GM21360 (cell line): ENCODE measurements at regions not wholly inside any gene's neighbourhood (a gene's known extent, or its start where the extent isn't known, plus 50 kb on each side); places are given as distances from the start of the nearest gene placed in this dataset.
A peak's percentile ranks its signal among the peaks of the same experiment; 100 is the strongest.

Experiments used
- ATAC-seq: cut with Tn5 transposase; IDR thresholded peaks from one replicate; pipeline ENCODE4 v1.9.1; 2021; ENCODE audit warnings: mild to moderate bottlenecking, moderate library complexity; ENCODE audit not compliant: unreplicated experiment

DNA sequence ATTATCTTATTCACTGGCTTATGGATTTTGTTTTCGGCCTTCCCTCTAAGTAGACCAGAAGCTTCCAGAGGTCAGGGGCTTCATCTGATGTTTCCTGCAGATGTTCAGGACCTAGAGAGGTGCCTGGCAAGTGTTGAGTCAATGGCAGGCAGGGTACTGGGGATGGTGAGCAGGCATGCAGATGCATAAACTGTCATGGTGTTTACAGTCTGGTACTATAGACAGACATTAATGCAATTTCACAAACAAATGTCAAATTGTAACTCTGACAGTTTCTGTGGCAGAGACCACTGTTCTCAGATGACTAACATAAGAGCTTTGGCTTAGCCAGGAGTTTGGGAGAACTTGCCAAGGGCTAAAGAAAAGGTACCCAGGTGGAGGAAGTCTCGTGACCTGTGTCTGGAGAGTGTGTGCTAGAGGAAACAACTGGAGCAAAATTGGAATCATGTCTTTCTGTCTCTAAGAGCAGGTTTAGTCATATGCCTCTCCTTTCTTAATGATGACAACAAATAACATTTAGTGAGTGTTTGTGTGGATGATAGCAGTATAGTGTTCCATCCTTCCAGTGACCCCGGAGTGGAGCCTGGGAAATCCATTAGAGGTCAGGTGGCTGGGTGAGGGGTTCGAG is 53.7 kb upstream of the TRAK1 start:
- no peak for ATAC-seq

DNA sequence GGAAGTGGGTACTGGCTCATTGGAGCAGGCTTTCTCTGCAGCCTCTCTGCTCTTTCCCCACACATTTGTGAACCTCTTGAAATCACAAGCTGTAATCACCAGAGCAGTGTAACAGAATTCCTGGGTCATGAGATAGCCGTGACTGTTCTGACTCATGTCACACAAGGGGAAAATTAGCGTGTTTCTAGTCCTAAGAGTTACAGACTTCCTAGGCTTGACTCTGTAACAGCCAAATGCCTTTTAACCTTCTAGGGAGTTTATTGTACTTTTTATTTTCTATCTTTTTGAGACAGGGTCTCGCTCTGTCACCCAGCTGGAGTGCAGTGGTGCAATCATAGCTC is 54.7 kb upstream of the TRAK1 start:
- ATAC-seq: peak; percentile 68

DNA sequence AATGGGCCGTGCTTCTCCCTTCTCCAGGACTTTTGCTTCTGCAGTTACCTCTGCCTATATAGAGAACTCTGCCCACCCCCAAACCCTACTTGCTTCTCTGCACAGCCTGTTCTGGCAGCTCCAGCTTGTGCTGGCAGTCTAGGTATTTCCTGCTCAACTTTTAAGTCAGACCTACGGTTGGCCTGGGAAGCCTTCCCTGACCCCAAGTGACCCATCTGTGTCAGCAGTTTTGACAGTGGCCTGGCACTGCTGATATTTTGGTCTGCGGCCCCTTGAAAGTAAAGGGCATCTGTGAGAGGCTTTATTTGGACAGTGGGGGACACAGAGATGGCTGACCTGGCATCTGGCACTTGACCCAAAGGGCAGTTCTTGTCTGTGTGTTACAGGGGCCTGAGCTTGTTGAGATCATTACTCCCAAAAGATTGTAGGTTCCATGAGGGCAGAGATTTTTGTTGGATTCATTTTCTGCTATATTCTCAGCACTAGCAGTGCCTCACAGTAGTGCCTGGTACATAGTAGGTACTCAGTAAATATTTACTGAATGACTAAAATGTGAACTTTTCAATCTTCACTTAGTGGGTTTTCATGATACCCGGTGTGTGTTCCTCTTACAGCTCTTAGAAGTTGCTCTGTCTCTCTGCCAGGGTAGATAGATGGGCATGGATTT is 55.2 kb upstream of the TRAK1 start:
- no peak for ATAC-seq

GRCh38 chr3:42035007-42035406 is 56.1 kb upstream of the TRAK1 start:
- no peak for ATAC-seq

DNA sequence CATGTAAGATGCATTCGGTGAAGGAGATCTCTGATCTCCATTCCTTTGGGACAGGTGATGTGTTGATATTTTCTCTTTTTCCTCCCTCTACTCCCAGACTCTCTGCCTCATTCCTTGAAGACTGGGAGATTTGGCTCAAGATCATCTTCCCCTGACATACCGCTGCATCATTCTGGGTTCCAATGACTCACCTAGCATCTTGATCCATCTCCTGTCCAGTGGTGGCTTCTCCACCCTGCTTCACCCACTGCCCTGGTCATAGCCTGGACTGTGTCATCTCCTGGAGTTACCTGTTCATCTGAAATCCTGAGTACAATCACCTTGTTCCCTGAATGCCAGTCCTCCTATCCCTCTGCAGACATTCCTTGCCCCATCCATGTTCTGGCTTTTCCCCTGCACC is 57.4 kb upstream of the TRAK1 start:
- no peak for ATAC-seq

DNA sequence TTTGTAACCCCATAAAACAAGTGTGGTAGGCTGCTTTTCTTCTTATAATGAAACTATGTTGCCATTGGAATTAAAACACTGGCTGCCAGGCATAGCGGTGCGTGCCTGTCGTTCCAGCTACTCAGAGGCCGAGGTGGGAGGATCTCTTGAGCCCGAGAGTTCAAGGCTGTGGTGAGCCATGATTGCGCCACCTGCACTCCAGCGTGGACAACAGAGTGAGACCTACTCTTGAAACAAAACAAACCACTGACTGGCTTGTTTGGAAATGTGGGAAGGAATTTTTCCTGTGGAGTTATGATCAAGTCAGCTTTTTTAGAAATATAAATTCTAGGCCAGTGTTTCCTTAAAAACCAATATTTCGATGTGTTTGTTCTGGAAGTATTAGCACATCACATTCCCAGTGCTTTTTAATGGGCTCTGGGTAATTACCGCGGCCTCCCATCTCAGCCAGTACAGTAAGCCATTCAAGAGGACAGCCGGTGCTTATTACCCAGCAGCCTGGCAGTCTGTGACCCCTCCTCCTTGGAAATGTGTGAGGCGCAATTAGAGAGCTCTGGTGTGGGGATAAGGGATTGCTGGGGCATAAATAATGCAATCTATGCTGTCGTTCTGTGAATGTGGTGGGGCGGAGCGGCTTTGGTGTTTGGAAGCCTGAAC is 58.3 kb upstream of the TRAK1 start:
- ATAC-seq: no peak

GRCh38 chr3:42031808-42032480 is 59.2 kb upstream of the TRAK1 start:
- no peak for ATAC-seq

GRCh38 chr3:42028474-42028873 is 62.7 kb upstream of the TRAK1 start:
- ATAC-seq: no peak

DNA sequence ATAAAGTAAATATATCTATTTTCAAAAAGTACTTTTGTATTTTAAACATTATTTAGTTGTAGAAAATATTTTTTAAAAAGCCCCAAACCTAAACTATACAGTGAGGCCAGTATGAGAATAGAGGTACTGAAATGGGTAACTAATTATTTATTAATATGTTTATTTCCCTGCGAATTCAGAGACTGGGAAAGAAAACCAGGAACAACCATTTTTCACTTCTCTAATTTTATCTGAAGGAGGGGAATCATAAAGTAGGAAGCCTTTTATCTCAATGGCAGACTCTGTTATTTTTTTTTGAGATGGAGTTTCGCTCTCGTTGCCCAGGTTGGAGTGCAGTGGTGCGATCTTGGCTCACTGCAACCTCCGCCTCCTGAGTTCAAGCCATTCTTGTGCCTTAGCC is 63.6 kb upstream of the TRAK1 start:
- ATAC-seq: no peak

DNA sequence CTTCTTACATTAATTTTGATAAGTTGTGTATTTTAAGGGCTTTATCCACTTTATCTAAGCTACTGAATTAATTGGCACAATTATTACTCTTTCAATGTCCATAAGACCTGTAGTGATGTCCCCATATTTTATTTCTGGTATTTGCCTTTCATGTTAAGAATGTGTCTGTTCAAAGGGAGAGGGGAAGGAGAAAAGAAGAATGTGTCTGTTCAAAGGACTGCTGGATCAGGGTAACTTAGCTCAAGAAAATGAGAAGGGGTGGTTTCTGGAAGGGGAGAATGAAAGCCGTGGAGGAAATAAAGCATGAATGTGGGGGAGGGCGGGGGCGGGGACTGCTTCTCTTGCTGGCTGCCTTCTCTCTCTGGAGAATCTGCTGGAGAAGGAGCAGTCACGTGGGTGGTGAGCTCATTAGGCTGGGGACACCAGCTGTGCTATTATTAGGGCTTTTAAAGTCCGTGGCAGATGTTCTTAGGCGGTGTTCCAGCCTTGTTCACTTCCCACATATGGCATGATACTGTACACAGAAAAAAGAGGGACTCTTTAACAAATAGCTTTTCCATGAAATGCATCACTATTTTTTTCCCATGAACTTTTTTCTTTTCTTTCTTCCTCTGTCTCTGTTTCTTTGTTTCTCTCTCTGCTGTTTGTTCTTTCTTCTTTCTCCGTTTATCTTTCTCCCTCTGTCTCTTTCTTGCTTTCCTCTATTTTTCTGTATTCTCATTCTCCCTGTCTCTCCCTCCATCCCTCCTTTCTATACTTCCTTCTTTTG is 63.7 kb upstream of the ULK4 start:
- ATAC-seq: peak; percentile 68

DNA sequence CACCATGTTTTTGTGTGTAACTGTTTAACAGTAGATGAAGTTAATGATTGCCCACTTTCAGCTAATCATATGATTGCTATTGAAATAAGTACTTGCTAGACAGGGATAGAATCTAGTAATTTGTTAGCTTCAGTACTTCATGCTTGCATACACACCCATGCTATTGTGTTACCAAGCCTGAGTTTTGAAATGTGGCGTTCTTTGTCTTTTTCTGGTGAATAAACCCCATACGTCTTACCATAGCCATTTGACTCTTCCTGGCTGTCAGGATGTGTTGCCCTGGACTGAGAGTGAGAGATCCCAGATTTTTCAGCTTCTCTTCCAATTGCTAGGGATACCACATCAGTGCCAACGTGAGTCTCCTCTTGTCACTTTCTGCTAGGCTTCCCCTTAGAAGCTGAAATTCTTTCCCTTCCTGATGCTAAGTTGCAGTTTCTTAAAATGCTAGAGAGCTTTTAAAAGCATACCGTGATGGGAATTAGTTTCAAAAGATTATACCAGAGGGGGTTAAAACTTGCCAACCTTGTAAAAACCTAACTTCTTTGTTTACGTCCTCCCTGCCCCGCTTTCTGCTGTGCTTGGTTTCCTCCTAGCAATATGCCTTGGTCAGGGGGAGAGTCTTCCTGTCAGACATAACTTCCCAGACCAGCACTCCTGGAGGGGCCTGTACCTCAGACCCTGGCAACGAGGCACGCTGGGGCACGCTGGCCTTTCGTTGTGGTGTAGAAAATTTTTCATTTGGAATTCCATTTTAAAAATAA is 62.9 kb upstream of the ULK4 start:
- no peak for ATAC-seq

DNA sequence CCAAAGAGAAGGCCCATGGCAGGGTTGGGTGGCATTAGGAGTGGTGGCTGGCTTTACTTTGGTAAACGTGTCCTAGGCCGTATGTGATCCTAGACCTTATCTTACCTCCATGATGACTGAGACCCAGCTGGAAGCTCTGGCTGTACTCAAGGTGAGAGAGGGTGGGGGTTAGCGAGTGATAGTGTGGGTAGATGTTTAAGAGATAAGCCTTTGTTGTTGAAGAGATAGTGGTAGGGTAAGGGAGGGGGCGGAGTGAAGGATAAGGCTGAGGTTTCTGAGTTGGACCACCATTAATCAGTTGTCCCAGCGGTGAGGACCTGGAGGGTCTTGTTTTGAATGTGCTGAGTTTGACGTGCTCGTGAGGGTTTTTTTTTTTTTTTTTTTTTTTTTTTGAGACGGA is 61.5 kb upstream of the ULK4 start:
- ATAC-seq: no peak

- ATAC-seq: no peak
These were observed 60.5 kb upstream of the ULK4 start for GRCh38 chr3:42022355-42022754.

GRCh38 chr3:42020684-42021307 is 58.9 kb upstream of the ULK4 start:
- no peak for ATAC-seq

DNA sequence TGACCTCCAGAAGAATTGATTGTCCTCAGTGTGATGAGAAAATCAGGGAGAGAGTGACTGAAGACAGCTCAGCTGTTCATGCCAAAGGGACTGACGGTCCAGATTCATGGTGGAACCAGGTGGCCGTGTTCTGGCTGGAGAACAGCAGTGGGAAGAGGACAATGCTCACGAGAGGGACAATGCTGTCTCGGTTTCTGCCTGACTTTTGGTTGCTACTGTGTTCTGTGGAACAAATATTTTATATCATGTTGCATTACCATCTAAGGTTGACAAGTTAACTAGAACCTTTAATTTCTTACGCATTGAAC is 58.0 kb upstream of the ULK4 start:
- ATAC-seq: no peak

- ATAC-seq: no peak
These were observed 57.4 kb upstream of the ULK4 start for GRCh38 chr3:42019144-42019952.

DNA sequence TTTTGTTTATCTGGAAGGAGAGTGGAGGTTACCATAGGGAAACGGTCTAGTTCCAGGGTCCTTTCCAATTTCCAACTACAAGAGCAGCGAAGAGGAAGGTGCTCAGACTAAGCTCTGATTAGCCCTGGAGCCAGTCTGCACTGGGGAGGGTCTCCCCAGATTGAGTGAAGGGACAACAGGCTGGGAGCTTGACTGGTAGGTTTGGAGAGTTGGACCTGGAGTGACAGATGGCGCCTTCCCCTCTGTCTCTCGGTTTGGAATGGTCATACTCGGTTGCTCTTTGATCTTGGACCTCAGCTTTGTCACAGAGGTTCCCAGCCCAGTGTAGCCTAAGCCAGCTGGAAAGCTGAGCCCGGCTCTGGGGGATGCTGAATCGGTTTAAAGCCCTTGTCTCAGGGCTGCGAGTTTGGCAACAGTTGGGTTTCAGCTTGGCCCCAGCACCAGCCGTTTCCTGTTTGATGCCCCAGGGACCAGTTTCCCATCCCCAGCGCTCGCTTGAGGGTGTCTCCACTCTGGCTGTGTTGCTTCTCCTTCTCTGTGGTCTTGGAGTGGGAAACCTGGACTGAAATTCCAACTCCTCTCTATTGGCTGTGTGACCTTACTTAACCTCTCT is 53.1 kb upstream of the ULK4 start:
- ATAC-seq: no peak

DNA sequence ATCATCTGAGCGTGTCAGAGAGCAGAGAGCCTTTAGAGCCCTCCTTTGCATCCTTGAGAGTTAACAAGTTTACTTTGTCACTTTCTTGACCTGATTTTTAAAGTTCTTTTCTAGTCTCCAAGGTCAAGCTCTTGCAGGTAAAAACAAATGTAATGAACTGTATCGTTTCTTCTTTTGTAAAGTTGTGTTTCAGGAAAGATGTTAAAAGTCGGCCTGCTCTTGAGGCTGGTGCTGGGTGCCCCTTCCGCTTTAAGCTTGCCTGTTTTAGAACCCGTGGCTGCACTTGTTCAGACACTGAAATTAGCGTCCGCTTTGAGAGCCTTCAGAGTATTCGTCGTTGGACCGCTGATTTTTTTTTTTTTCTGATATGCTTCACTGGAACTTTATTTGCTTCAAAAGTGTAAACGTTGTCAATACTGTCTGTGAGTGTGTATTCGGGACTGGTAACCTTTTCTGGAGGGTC is 52.6 kb upstream of the ULK4 start:
- ATAC-seq: no peak
